Cardiac fibroblast (primary cell): ENCODE measurements at regions not wholly inside any gene's neighbourhood (a gene's known extent, or its start where the extent isn't known, plus 50 kb on each side); places are given as distances from the start of the nearest gene placed in this dataset.
"Not testable (repeated sequence)": the region's sequence is repeated elsewhere in the genome, so short reads cannot be mapped to it uniquely, and the experiment has no call there.

Experiments
- DNase-seq, 2 donors: peaks; one replicate each; pipeline versions ENCODE4 v3.0.0 to v3.0.0-alpha.2; 2010; ENCODE audit warnings: low read depth in 2 of 2
- H3K4me3 ChIP-seq, 2 donors: replicated peaks in 1 of 2; 1 replicate in 1 of 2; 2 replicates in 1 of 2; pipeline ENCODE4 v1.5.1; 2011; ENCODE audit warnings: low read depth in 2 of 2, low read length in 2 of 2, mild to moderate bottlenecking in 2 of 2, moderate library complexity in 1 of 2
- CTCF ChIP-seq: IDR thresholded peaks from one replicate; pipeline ENCODE4 v1.5.1; 2011; ENCODE audit warnings: low read depth, mild to moderate bottlenecking, low read length, inconsistent platforms

GRCh38 chr4:69013933-69014332 is 62.3 kb upstream of the UGT2A3 start:
- not testable (repeated sequence) for DNase-seq, H3K4me3 ChIP-seq

- not testable (repeated sequence) for DNase-seq, H3K4me3 ChIP-seq
These were observed 66.4 kb upstream of the UGT2A3 start for GRCh38 chr4:69017986-69018385.

GRCh38 chr4:69019538-69020461 is 68.2 kb upstream of the UGT2A3 start:
- not testable (repeated sequence) for DNase-seq, H3K4me3 ChIP-seq

- not testable (repeated sequence) for DNase-seq, H3K4me3 ChIP-seq
These were observed 68.8 kb upstream of the UGT2A3 start for GRCh38 chr4:69020462-69020807.

- DNase-seq, result no peak
These were observed 70.9 kb upstream of the UGT2B7 start for GRCh38 chr4:69025191-69025998.

GRCh38 chr4:69025999-69026387 is 70.3 kb upstream of the UGT2B7 start:
- H3K4me3 ChIP-seq, result no peak overlapping the region
- DNase-seq, result no peak
- no peak for TF ChIP-seq CTCF

More at GRCh38 chr4:69025191-69025998, 70.9 kb upstream of the UGT2B7 start:
- peak; percentile 19 for TF ChIP-seq CTCF
- no peak overlapping the region for H3K4me3 ChIP-seq

GRCh38 chr4:69026974-69027373 is 69.3 kb upstream of the UGT2B7 start:
- no peak for TF ChIP-seq CTCF
- no peak overlapping the region for H3K4me3 ChIP-seq
- no peak for DNase-seq

- no peak for DNase-seq
- no peak overlapping the region for H3K4me3 ChIP-seq
- TF ChIP-seq CTCF, result no peak
These were observed 65.9 kb upstream of the UGT2B7 start for GRCh38 chr4:69030326-69030725.
